OCI-LY7 (cell line): ENCODE measurements at regions not wholly inside any gene's neighbourhood (a gene's known extent, or its start where the extent isn't known, plus 50 kb on each side); places are given as distances from the start of the nearest gene placed in this dataset.

Experiments
- BruUV-seq: library from RNA; stranded (reverse); fragments of 400-500 nt; replicated peaks from 2 replicates; lab custom pipeline; 2021; lab: Mats Ljungman, UMichigan
- CTCF ChIA-PET: fragments of 300-600 bp; sonication (Branson Sonifier 250); formaldehyde crosslinking; loops from one replicate; lab custom pipeline; 2022; ENCODE audit warnings: antibody characterized with exemption; ENCODE audit not compliant: unreplicated experiment; lab: Charles Lee
- POLR2A ChIA-PET: fragments of 300-600 bp; sonication (Branson Sonifier 250); formaldehyde crosslinking; loops from one replicate; lab custom pipeline; 2022; ENCODE audit warnings: antibody characterized with exemption; lab: Charles Lee
- DNase-seq: peaks from one replicate; pipeline ENCODE4 v3.0.0-alpha.2; 2015; ENCODE audit warnings: low spot score
- H2AFZ ChIP-seq: fragments of 200-600 bp; sonication (generic), shearing (Covaris generic); 2 replicates; pipeline ENCODE4 v1.6.1; 2014; ENCODE audit warnings: mild to moderate bottlenecking, antibody characterized with exemption, low read length, moderate library complexity
- H3K27ac ChIP-seq: fragments of 200-600 bp; sonication (generic); 2 replicates; pipeline ENCODE4 v1.5.1; 2014; ENCODE audit warnings: mixed run types, low read depth, mild to moderate bottlenecking, moderate library complexity, low read length, inconsistent platforms; ENCODE audit not compliant: poor library complexity, severe bottlenecking
- H3K36me3 ChIP-seq: fragments of 200-600 bp; sonication (generic); 2 replicates; pipeline ENCODE4 v1.6.1; 2014; ENCODE audit warnings: mild to moderate bottlenecking, antibody characterized with exemption, low read length, moderate library complexity, mixed read lengths; ENCODE audit not compliant: insufficient read depth
- H3K4me1 ChIP-seq: fragments of 200-600 bp; sonication (generic); 2 replicates; pipeline ENCODE4 v1.5.1; 2014; ENCODE audit warnings: mild to moderate bottlenecking, low read length; ENCODE audit not compliant: insufficient read depth, poor library complexity, severe bottlenecking
- H3K4me2 ChIP-seq: fragments of 200-600 bp; sonication (generic); 2 replicates; pipeline ENCODE4 v1.6.1; 2014; ENCODE audit warnings: mild to moderate bottlenecking, low read length
- H3K4me3 ChIP-seq: fragments of 200-600 bp; sonication (generic); 2 replicates; pipeline ENCODE4 v1.5.1; 2014; ENCODE audit warnings: mild to moderate bottlenecking, low read depth, low read length; ENCODE audit not compliant: poor library complexity, severe bottlenecking
- H3K79me2 ChIP-seq: fragments of 200-600 bp; sonication (generic); 2 replicates; pipeline ENCODE4 v1.6.1; 2016; ENCODE audit warnings: low read depth, mild to moderate bottlenecking, low read length, moderate library complexity, mixed read lengths; ENCODE audit not compliant: insufficient read depth
- H3K9me2 ChIP-seq: fragments of 200-600 bp; sonication (generic); 2 replicates; pipeline ENCODE4 v1.6.1; 2016; ENCODE audit warnings: mild to moderate bottlenecking, low read length, mixed read lengths; ENCODE audit not compliant: insufficient read depth
- H3K9me3 ChIP-seq: fragments of 200-600 bp; sonication (generic); 2 replicates; pipeline ENCODE4 v1.6.1; 2014; ENCODE audit warnings: mild to moderate bottlenecking, mixed run types, low read length, mixed read lengths
- H4K20me1 ChIP-seq: fragments of 200-600 bp; sonication (generic); 2 replicates; pipeline ENCODE4 v1.6.1; 2014; ENCODE audit warnings: mild to moderate bottlenecking, antibody characterized with exemption, low read length, moderate library complexity, mixed read lengths; ENCODE audit not compliant: insufficient read depth
- EZH2phosphoT487 ChIP-seq: fragments of 200-600 bp; sonication (generic); IDR thresholded peaks from 2 replicates; pipeline ENCODE4 v1.6.1; 2018; ENCODE audit warnings: low read depth, borderline replicate concordance, mild to moderate bottlenecking, mixed run types, antibody characterized with exemption, low read length, moderate library complexity, mixed read lengths
- intact Hi-C: fragments of 100-400 bp; cut with micrococcal nuclease; formaldehyde crosslinking; loops from one replicate; pipeline ENCODE4 v1.10.0; 2022; ENCODE audit not compliant: unreplicated experiment
- TF ChIP-seq, protein P1 (sequence below): fragments of 200-600 bp; sonication (generic); conservative IDR thresholded peaks from 2 replicates; pipeline ENCODE4 v1.5.1; 2014; ENCODE audit warnings: mild to moderate bottlenecking, antibody characterized with exemption, low read length, moderate library complexity, mixed read lengths

DNA sequence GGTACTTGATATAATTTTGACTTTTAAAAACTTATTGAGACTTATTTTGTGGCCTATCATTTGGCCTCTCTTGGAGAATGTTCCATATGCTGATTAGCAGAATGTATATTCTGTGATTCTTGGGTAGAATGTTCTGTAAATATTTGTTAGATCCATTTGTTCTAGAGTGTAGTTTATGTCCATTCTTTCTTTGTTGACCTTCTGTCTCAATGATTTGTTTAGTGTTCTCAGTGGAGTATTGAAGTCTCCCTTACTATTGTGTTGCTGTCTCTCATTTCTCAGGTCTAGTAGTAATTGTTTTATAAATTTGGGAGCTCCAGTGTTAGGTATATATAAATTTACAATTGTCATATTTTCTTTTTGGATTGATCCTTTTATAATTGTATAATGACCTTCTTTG lies 349.6 kb upstream of the CWC22 start:
- ChIA-PET POLR2A (interaction anchor here (1.6 kb wide), 1 partner anchor 13 kb away, joined by 3 read pairs; no protein-coding TSS in a partner anchor), CTCF (no interaction called here)
- no peak overlapping the region for H3K4me2 ChIP-seq
- no peaks in the 10 kb centered on the region for H4K20me1 ChIP-seq
- no peak for DNase-seq
- H3K9me3 ChIP-seq: no peaks in the 10 kb centered on the region
- BruUV-seq: no TSS peak
- no peak overlapping the region for H2AFZ ChIP-seq
- intact Hi-C loops: no loop called here
- no peaks in the 10 kb centered on the region for H3K79me2 ChIP-seq
- no peak overlapping the region for H3K27ac ChIP-seq
- no peak overlapping the region for H3K4me3 ChIP-seq
- TF ChIP-seq, protein P1, sequence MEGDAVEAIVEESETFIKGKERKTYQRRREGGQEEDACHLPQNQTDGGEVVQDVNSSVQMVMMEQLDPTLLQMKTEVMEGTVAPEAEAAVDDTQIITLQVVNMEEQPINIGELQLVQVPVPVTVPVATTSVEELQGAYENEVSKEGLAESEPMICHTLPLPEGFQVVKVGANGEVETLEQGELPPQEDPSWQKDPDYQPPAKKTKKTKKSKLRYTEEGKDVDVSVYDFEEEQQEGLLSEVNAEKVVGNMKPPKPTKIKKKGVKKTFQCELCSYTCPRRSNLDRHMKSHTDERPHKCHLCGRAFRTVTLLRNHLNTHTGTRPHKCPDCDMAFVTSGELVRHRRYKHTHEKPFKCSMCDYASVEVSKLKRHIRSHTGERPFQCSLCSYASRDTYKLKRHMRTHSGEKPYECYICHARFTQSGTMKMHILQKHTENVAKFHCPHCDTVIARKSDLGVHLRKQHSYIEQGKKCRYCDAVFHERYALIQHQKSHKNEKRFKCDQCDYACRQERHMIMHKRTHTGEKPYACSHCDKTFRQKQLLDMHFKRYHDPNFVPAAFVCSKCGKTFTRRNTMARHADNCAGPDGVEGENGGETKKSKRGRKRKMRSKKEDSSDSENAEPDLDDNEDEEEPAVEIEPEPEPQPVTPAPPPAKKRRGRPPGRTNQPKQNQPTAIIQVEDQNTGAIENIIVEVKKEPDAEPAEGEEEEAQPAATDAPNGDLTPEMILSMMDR: no peak
- no peak for TF ChIP-seq EZH2phosphoT487
- no peaks in the 10 kb centered on the region for H3K9me2 ChIP-seq
- no peaks in the 10 kb centered on the region for H3K36me3 ChIP-seq
- peaks cover 11% of the 10 kb centered on the region for H3K4me1 ChIP-seq

DNA sequence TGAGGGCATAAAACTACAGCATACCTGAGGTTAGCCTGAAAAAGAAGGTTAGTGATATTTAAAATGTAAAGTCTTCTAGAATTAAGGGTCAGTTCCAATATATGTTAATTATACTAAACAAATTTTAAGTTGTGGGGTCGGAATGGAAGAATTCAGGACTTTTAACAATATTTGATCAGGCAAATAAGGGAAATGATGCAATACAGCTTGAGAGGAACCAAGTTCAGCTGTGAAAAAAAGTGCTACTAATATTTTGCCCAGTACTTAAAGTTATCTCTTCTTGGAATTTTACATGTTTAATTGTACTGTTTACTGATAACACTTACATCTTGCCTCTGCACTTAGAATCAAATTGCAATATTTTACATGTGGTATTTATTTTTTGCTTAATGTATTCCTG lies 345.5 kb upstream of the CWC22 start:
- Histone ChIP-seq H3K36me3 (no peaks in the 10 kb centered on the region), H3K4me3 (no peak overlapping the region), H2AFZ (no peak overlapping the region), H4K20me1 (no peaks in the 10 kb centered on the region), H3K79me2 (no peaks in the 10 kb centered on the region), H3K27ac (no peak overlapping the region), H3K9me3 (no peaks in the 10 kb centered on the region), H3K4me1 (no peaks in the 10 kb centered on the region), H3K4me2 (no peak overlapping the region), H3K9me2 (no peaks in the 10 kb centered on the region)
- intact Hi-C loops: no loop called here
- BruUV-seq: no TSS peak
- ChIA-PET POLR2A (no interaction called here), CTCF (no interaction called here)
- DNase-seq: no peak
- TF ChIP-seq, protein P1: no peak
- TF ChIP-seq EZH2phosphoT487: no peak

GRCh38 chr2:180349809-180350208 lies 342.7 kb upstream of the CWC22 start:
- POLR2A ChIA-PET: no interaction called here
- CTCF ChIA-PET: no interaction called here
- H3K36me3 ChIP-seq: no peaks in the 10 kb centered on the region
- no TSS peak for BruUV-seq
- no peak overlapping the region for H3K4me3 ChIP-seq
- H3K27ac ChIP-seq: no peak overlapping the region
- H3K79me2 ChIP-seq: no peaks in the 10 kb centered on the region
- no peaks in the 10 kb centered on the region for H3K4me1 ChIP-seq
- H3K9me2 ChIP-seq: no peaks in the 10 kb centered on the region
- H3K4me2 ChIP-seq: no peak overlapping the region
- intact Hi-C loops: no loop called here
- TF ChIP-seq EZH2phosphoT487: no peak
- TF ChIP-seq, protein P1: no peak
- H3K9me3 ChIP-seq: no peaks in the 10 kb centered on the region
- no peak for DNase-seq
- H2AFZ ChIP-seq: no peak overlapping the region
- no peaks in the 10 kb centered on the region for H4K20me1 ChIP-seq
